Ovary (tissue), 3 donors: ENCODE measurements at regions not wholly inside any gene's neighbourhood (a gene's known extent, or its start where the extent isn't known, plus 50 kb on each side); places are given as distances from the start of the nearest gene placed in this dataset.

Experiments used
- POLR2A ChIP-seq: fragments of 450-650 bp; IDR thresholded peaks from one replicate; pipeline ENCODE4 v1.6.1; 2017; ENCODE audit warnings: antibody characterized with exemption, mild to moderate bottlenecking, moderate library complexity
- TF ChIP-seq, protein P1 (sequence below), 3 donors: fragments of 450-650 bp in 2 of 3; fragments of 200-600 bp in 1 of 3; IDR thresholded peaks; one replicate each; pipeline versions ENCODE4 v1.5.1 to v1.8.0; 2016 to 2022; ENCODE audit warnings: antibody characterized with exemption in 3 of 3, mild to moderate bottlenecking in 1 of 3
- donor health status: DM: no; HTN: no; CAD: no.

- TF ChIP-seq, protein P1, sequence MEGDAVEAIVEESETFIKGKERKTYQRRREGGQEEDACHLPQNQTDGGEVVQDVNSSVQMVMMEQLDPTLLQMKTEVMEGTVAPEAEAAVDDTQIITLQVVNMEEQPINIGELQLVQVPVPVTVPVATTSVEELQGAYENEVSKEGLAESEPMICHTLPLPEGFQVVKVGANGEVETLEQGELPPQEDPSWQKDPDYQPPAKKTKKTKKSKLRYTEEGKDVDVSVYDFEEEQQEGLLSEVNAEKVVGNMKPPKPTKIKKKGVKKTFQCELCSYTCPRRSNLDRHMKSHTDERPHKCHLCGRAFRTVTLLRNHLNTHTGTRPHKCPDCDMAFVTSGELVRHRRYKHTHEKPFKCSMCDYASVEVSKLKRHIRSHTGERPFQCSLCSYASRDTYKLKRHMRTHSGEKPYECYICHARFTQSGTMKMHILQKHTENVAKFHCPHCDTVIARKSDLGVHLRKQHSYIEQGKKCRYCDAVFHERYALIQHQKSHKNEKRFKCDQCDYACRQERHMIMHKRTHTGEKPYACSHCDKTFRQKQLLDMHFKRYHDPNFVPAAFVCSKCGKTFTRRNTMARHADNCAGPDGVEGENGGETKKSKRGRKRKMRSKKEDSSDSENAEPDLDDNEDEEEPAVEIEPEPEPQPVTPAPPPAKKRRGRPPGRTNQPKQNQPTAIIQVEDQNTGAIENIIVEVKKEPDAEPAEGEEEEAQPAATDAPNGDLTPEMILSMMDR (IDR thresholded peaks at IDR 0.05), result no peak
- TF ChIP-seq POLR2A, result no peak
These were observed 293.1 kb downstream of the SOX4 start for GRCh38 chr6:21886542-21887151.
